Inflammatory macrophage (primary cell): ENCODE measurements at regions not wholly inside any gene's neighbourhood (a gene's known extent, or its start where the extent isn't known, plus 50 kb on each side); places are given as distances from the start of the nearest gene placed in this dataset.
"Not testable (repeated sequence)": the region's sequence is repeated elsewhere in the genome, so short reads cannot be mapped to it uniquely, and the experiment has no call there.

Experiments used
- DNase-seq, 2 donors: peaks; one replicate each; pipeline ENCODE4 v3.0.0-alpha.2; 2020 to 2022

- no peak for DNase-seq
Measured at GRCh38 chr1:90864681-90865080, 147.6 kb upstream of the BARHL2 start.

GRCh38 chr1:90862782-90863181, 145.7 kb upstream of the BARHL2 start:
- DNase-seq, result peak in 1 of 2 donors; percentile 2

GRCh38 chr1:90861421-90861820, 144.3 kb upstream of the BARHL2 start:
- not testable (repeated sequence) for DNase-seq

- no peak for DNase-seq
Measured at GRCh38 chr1:90856463-90857007, 139.4 kb upstream of the BARHL2 start.

GRCh38 chr1:90854397-90854924, 137.4 kb upstream of the BARHL2 start:
- no peak for DNase-seq

GRCh38 chr1:90851711-90852050, 134.6 kb upstream of the BARHL2 start:
- no peak for DNase-seq

- peak; percentile 58 to 76 for DNase-seq
Measured at GRCh38 chr1:90850898-90851710, 134.0 kb upstream of the BARHL2 start.

GRCh38 chr1:90850181-90850897, 133.2 kb upstream of the BARHL2 start:
- DNase-seq, result peak in 1 of 2 donors; percentile 22

- DNase-seq, result no peak
Measured at GRCh38 chr1:90841473-90841872, 124.4 kb upstream of the BARHL2 start.

GRCh38 chr1:90840352-90840751, 123.2 kb upstream of the BARHL2 start:
- DNase-seq, result no peak

- DNase-seq, result no peak
Measured at GRCh38 chr1:90839323-90839722, 122.2 kb upstream of the BARHL2 start.

GRCh38 chr1:90838720-90839119, 121.6 kb upstream of the BARHL2 start:
- DNase-seq, result no peak

- no peak for DNase-seq
Measured at GRCh38 chr1:90837420-90837819, 120.3 kb upstream of the BARHL2 start.

GRCh38 chr1:90836345-90836679, 119.2 kb upstream of the BARHL2 start:
- no peak for DNase-seq

GRCh38 chr1:90835661-90836344, 118.7 kb upstream of the BARHL2 start:
- peak in 1 of 2 donors; percentile 3 for DNase-seq

- DNase-seq, result no peak
Measured at GRCh38 chr1:90834886-90835660, 118.0 kb upstream of the BARHL2 start.

GRCh38 chr1:90834354-90834885, 117.3 kb upstream of the BARHL2 start:
- DNase-seq, result no peak

- DNase-seq, result no peak
Measured at GRCh38 chr1:90833466-90834110, 116.5 kb upstream of the BARHL2 start.

- DNase-seq, result no peak
Measured at GRCh38 chr1:90831910-90832309, 114.8 kb upstream of the BARHL2 start.

GRCh38 chr1:90826834-90827233, 109.7 kb upstream of the BARHL2 start:
- DNase-seq, result no peak

- no peak for DNase-seq
Measured at GRCh38 chr1:90826024-90826423, 108.9 kb upstream of the BARHL2 start.
